ENCODE measurements at regions not wholly inside any gene's neighbourhood (a gene's known extent, or its start where the extent isn't known, plus 50 kb on each side); places are given as distances from the start of the nearest gene placed in this dataset.

GRCh38 chrY:15404551-15404950 is 880.2 kb downstream of the NLGN4Y start:
- Histone ChIP-seq H3K18ac (ENCODE audit: low read length) (no peak overlapping the region), H3K4me1 (ENCODE audit: control insufficient read depth, low read depth, low read length) (no peaks in the 10 kb centered on the region), H3K56ac (ENCODE audit: low read length) (no peak overlapping the region), H3K36me3 (ENCODE audit: control insufficient read depth, insufficient read depth, low read length) (no peaks in the 10 kb centered on the region), H2BK120ac (ENCODE audit: low read depth, low read length) (no peak overlapping the region), H3K9ac (ENCODE audit: low read length) (no peak overlapping the region), H3K27ac (ENCODE audit: low read depth, low read length) (no peak overlapping the region), H3K27me3 (ENCODE audit: insufficient read depth, low read length, poor library complexity) (no peaks in the 10 kb centered on the region), H3K79me1 (ENCODE audit: low read length) (no peaks in the 10 kb centered on the region), H3K4me3 (ENCODE audit: low read length) (no peak overlapping the region), H4K8ac (ENCODE audit: low read depth, low read length) (no peak overlapping the region), H2AK5ac (ENCODE audit: low read length) (no peak overlapping the region), H4K5ac (ENCODE audit: low read length) (no peak overlapping the region), H3K4ac (ENCODE audit: low read depth, low read length) (no peak overlapping the region), H3K23ac (ENCODE audit: low read length) (no peak overlapping the region), H2BK15ac (replicated peaks; ENCODE audit: low read depth) (no peak overlapping the region), H2BK5ac (ENCODE audit: low read length) (no peak overlapping the region), H3K79me2 (ENCODE audit: control insufficient read depth, insufficient read depth, low read length) (no peaks in the 10 kb centered on the region), H3K4me2 (ENCODE audit: low read length) (no peak overlapping the region)
- no CpG with 5 or more reads among the region's 1 CpG for WGBS (ENCODE audit: extremely low coverage, insufficient coverage, low lambda C conversion rate)
- DNase-seq, result no peak

DNA sequence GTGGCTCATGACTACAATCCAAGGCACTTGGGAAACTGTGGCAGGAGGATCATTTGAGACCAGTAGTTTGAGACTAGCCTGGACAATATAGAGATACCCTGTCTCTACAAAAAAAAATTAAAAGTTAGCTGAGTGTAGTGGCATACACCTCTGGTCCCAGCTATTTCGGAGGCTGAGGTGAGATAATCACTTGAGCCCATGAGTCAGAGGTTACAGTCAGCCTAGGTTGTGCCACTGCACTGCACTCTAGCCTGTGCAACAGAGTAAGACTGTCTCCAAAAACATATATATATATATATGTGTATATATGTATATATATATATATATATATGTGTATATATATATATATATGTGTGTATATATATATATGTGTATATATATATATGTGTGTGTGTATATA is 890.8 kb downstream of the NLGN4Y start:
- Histone ChIP-seq H2BK120ac (ENCODE audit: low read depth, low read length) (no peak overlapping the region), H3K9ac (ENCODE audit: low read length) (no peak overlapping the region), H3K79me1 (ENCODE audit: low read length) (no peaks in the 10 kb centered on the region), H2BK15ac (replicated peaks; ENCODE audit: low read depth) (no peak overlapping the region), H3K23ac (ENCODE audit: low read length) (no peak overlapping the region), H4K5ac (ENCODE audit: low read length) (no peak overlapping the region), H3K27me3 (ENCODE audit: insufficient read depth, low read length, poor library complexity) (no peaks in the 10 kb centered on the region), H3K18ac (ENCODE audit: low read length) (no peak overlapping the region), H4K8ac (ENCODE audit: low read depth, low read length) (no peak overlapping the region), H3K27ac (ENCODE audit: low read depth, low read length) (no peak overlapping the region), H3K79me2 (ENCODE audit: control insufficient read depth, insufficient read depth, low read length) (no peaks in the 10 kb centered on the region), H2BK5ac (ENCODE audit: low read length) (no peak overlapping the region), H3K4ac (ENCODE audit: low read depth, low read length) (no peak overlapping the region), H3K4me1 (ENCODE audit: control insufficient read depth, low read depth, low read length) (no peaks in the 10 kb centered on the region), H3K56ac (ENCODE audit: low read length) (no peak overlapping the region), H3K4me3 (ENCODE audit: low read length) (no peak overlapping the region), H3K36me3 (ENCODE audit: control insufficient read depth, insufficient read depth, low read length) (no peaks in the 10 kb centered on the region), H3K4me2 (ENCODE audit: low read length) (no peak overlapping the region), H2AK5ac (ENCODE audit: low read length) (no peak overlapping the region)
- DNase-seq, result no peak
- WGBS (ENCODE audit: extremely low coverage, insufficient coverage, low lambda C conversion rate), result no CpG with 5 or more reads among the region's 1 CpG

DNA sequence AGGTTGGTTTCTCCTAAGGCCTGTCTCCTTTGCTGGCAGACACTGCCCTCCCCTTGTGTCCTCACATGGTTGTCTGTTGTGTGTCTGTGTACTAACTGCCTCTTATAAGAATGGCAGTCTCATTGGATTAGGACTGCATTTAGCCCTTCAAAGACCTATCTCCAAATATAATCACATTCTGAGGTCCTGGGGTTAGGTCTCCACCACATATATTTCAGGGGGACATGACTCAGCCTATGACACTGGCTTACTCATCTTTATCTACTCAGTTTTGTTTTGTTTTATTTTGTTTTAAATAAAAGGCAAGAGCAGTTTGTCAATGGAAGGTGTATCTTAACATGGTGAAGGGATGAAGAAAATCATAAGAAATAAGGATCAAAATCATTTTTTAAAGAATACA is 894.3 kb downstream of the NLGN4Y start:
- H3K79me2 ChIP-seq (ENCODE audit: control insufficient read depth, insufficient read depth, low read length), result no peaks in the 10 kb centered on the region
- no peak overlapping the region for H3K4me3 ChIP-seq (ENCODE audit: low read length)
- H3K23ac ChIP-seq (ENCODE audit: low read length), result no peak overlapping the region
- no peak for DNase-seq
- H3K4me1 ChIP-seq (ENCODE audit: control insufficient read depth, low read depth, low read length), result no peaks in the 10 kb centered on the region
- no peak overlapping the region for H4K8ac ChIP-seq (ENCODE audit: low read depth, low read length)
- no peak overlapping the region for H4K5ac ChIP-seq (ENCODE audit: low read length)
- H3K18ac ChIP-seq (ENCODE audit: low read length), result no peak overlapping the region
- no peak overlapping the region for H2BK5ac ChIP-seq (ENCODE audit: low read length)
- no peak overlapping the region for H3K56ac ChIP-seq (ENCODE audit: low read length)
- H3K9ac ChIP-seq (ENCODE audit: low read length), result no peak overlapping the region
- no peaks in the 10 kb centered on the region for H3K36me3 ChIP-seq (ENCODE audit: control insufficient read depth, insufficient read depth, low read length)
- no peak overlapping the region for H2AK5ac ChIP-seq (ENCODE audit: low read length)
- no peak overlapping the region for H2BK15ac ChIP-seq (replicated peaks; ENCODE audit: low read depth)
- no peak overlapping the region for H3K4ac ChIP-seq (ENCODE audit: low read depth, low read length)
- H2BK120ac ChIP-seq (ENCODE audit: low read depth, low read length), result no peak overlapping the region
- H3K4me2 ChIP-seq (ENCODE audit: low read length), result no peak overlapping the region
- H3K27ac ChIP-seq (ENCODE audit: low read depth, low read length), result no peak overlapping the region
- no peaks in the 10 kb centered on the region for H3K27me3 ChIP-seq (ENCODE audit: insufficient read depth, low read length, poor library complexity)
- H3K79me1 ChIP-seq (ENCODE audit: low read length), result no peaks in the 10 kb centered on the region

GRCh38 chrY:15424665-15425132 is 900.4 kb downstream of the NLGN4Y start:
- Histone ChIP-seq H3K27ac (ENCODE audit: low read depth, low read length) (no peak overlapping the region), H3K18ac (ENCODE audit: low read length) (no peak overlapping the region), H3K23ac (ENCODE audit: low read length) (no peak overlapping the region), H3K79me1 (ENCODE audit: low read length) (no peaks in the 10 kb centered on the region), H3K36me3 (ENCODE audit: control insufficient read depth, insufficient read depth, low read length) (no peaks in the 10 kb centered on the region), H3K56ac (ENCODE audit: low read length) (no peak overlapping the region), H3K9ac (ENCODE audit: low read length) (no peak overlapping the region), H3K4ac (ENCODE audit: low read depth, low read length) (no peak overlapping the region), H3K4me3 (ENCODE audit: low read length) (no peak overlapping the region), H4K5ac (ENCODE audit: low read length) (no peak overlapping the region), H3K4me1 (ENCODE audit: control insufficient read depth, low read depth, low read length) (no peaks in the 10 kb centered on the region), H2BK120ac (ENCODE audit: low read depth, low read length) (no peak overlapping the region), H3K79me2 (ENCODE audit: control insufficient read depth, insufficient read depth, low read length) (no peaks in the 10 kb centered on the region), H2BK5ac (ENCODE audit: low read length) (no peak overlapping the region), H3K4me2 (ENCODE audit: low read length) (no peak overlapping the region), H2AK5ac (ENCODE audit: low read length) (no peak overlapping the region), H2BK15ac (replicated peaks; ENCODE audit: low read depth) (no peak overlapping the region), H3K27me3 (ENCODE audit: insufficient read depth, low read length, poor library complexity) (no peaks in the 10 kb centered on the region), H4K8ac (ENCODE audit: low read depth, low read length) (no peak overlapping the region)
- WGBS (ENCODE audit: extremely low coverage, insufficient coverage, low lambda C conversion rate), result no CpG with 5 or more reads among the region's 6 CpGs
- peak; percentile 61 for DNase-seq

GRCh38 chrY:15440021-15440695 is 915.8 kb downstream of the NLGN4Y start:
- no CpG with 5 or more reads among the region's 4 CpGs for WGBS (ENCODE audit: extremely low coverage, insufficient coverage, low lambda C conversion rate)
- no peak overlapping the region for H3K9ac ChIP-seq (ENCODE audit: low read length)

More at GRCh38 chrY:15440021-15440695, 915.8 kb downstream of the NLGN4Y start:
- DNase-seq, result no peak
- no peak overlapping the region for H3K18ac ChIP-seq (ENCODE audit: low read length)
- no peak overlapping the region for H3K23ac ChIP-seq (ENCODE audit: low read length)
- no peak overlapping the region for H2BK15ac ChIP-seq (replicated peaks; ENCODE audit: low read depth)
- no peak overlapping the region for H2BK5ac ChIP-seq (ENCODE audit: low read length)
- H2BK120ac ChIP-seq (ENCODE audit: low read depth, low read length), result no peak overlapping the region
- no peaks in the 10 kb centered on the region for H3K79me2 ChIP-seq (ENCODE audit: control insufficient read depth, insufficient read depth, low read length)
- H3K56ac ChIP-seq (ENCODE audit: low read length), result no peak overlapping the region
- H3K27me3 ChIP-seq (ENCODE audit: insufficient read depth, low read length, poor library complexity), result no peaks in the 10 kb centered on the region
- H3K79me1 ChIP-seq (ENCODE audit: low read length), result no peaks in the 10 kb centered on the region
- H2AK5ac ChIP-seq (ENCODE audit: low read length), result no peak overlapping the region
- no peaks in the 10 kb centered on the region for H3K36me3 ChIP-seq (ENCODE audit: control insufficient read depth, insufficient read depth, low read length)
- no peaks in the 10 kb centered on the region for H3K4me1 ChIP-seq (ENCODE audit: control insufficient read depth, low read depth, low read length)
- no peak overlapping the region for H3K27ac ChIP-seq (ENCODE audit: low read depth, low read length)
- no peak overlapping the region for H4K5ac ChIP-seq (ENCODE audit: low read length)
- H3K4me2 ChIP-seq (ENCODE audit: low read length), result no peak overlapping the region
- H4K8ac ChIP-seq (ENCODE audit: low read depth, low read length), result no peak overlapping the region
- no peak overlapping the region for H3K4ac ChIP-seq (ENCODE audit: low read depth, low read length)
- no peak overlapping the region for H3K4me3 ChIP-seq (ENCODE audit: low read length)

Measured in mesendoderm (in vitro differentiated cells).